ENCODE measurements at regions not wholly inside any gene's neighbourhood (a gene's known extent, or its start where the extent isn't known, plus 50 kb on each side); places are given as distances from the start of the nearest gene placed in this dataset.

DNA sequence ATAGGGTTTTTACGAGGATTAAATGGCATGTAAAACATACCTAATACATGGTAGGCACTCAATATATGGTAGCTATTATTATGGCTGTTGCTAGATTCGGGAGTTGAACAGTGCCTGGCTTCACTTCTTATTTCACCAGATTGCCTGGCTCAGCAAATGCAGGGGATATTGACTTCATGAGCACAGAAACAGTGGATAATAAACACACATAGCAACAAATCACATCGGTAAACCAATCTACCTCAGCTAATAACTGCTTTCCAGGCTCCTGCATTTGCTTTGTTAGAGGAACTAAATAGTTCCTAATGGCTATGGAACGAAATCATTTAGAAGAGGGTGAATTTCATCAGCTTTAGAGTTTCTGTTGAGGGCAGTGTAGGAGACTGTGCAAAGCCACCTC is 105.2 kb upstream of the TMCC3 start:
- no peak for DNase-seq (ENCODE audit: extremely low read depth in 1 of 2, low read depth in 1 of 2)

GRCh38 chr12:94754653-94755052 is 104.3 kb upstream of the TMCC3 start:
- no peak for DNase-seq (ENCODE audit: extremely low read depth in 1 of 2, low read depth in 1 of 2)

DNA sequence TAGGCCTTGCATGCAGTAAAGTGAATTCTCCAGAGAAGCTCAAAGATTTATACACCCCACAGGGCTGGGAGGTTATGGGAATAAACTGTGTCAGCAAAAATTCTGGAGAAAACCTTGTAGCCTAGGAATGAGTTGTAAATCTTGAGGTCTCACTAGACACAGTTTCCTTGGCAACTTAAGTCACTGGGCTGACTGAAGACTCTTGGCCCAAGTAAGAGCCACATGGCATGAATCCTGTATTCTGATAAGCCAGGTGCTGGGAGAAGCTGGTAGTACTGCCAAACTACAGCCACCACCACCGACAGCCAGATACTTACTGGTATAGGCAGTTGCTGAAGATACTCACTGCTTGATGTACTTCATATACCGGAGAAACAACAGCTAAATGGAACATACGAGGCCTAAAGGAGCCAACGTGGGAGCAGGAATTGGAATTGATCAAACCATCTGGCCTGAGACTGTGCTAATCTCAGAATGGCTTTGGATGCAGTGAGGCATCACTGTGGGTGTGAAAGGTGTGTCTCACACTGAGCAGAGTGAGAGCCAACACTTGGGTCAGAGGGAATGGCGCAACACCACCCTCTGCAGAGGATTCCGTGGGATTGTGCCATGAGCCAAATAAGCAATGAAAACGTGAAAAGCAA is 102.8 kb upstream of the TMCC3 start:
- DNase-seq (ENCODE audit: extremely low read depth in 1 of 2, low read depth in 1 of 2), result no peak

GRCh38 chr12:94750864-94751263 is 100.5 kb upstream of the TMCC3 start:
- no peak for DNase-seq (ENCODE audit: extremely low read depth in 1 of 2, low read depth in 1 of 2)

DNA sequence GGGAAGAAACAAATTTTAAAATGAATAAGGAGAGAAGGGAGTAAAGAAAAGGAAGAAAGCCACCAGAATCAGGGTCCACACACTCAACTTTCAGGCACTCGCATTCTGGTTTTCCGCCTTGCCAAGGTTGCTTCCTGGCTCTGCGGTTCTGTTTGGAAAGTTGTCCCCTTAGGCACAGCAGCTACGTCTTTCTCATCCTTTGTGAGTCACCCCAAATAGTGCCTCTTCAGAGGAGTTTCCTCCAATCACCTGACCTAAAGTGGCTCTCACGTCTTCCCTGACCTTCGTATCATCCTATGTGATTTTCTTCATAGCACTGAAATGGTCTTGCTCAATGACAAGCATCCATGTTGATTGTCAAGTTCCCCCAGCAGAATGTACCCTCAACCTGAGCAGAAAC is 99.5 kb upstream of the TMCC3 start:
- no peak for DNase-seq (ENCODE audit: extremely low read depth in 1 of 2, low read depth in 1 of 2)

GRCh38 chr12:94749455-94749854 is 99.1 kb upstream of the TMCC3 start:
- no peak for DNase-seq (ENCODE audit: extremely low read depth in 1 of 2, low read depth in 1 of 2)

DNA sequence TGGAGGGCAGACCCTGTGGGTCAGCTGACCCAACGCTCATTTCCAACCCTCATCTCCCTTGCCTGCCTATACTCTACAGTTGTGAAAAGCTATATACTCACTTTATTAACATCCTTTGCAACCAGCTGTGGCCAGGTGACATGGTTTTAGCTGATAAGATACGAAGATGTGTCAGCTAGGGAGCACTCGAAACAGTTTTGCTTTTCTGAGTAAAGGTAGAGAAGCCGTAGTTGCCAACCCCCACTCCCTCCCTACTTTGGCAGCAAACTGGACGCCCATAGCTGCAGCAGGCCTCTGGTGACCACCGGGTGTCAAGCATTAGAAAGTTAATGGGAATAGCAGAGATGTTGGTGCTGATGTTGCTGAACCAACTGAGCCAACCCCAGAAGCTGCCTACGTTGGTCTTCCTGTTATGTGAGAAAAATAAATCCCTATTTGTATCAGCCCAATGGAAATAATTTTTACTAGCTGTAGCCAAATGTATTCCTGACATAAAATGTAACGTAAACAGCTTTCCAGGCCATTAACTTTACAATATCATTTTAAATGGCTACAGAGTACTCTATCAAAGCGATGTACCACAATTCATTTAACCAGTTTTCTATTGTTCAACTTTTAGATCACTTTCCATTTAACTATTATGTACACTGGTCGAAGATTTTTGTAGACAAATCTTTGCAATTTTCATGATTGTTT is 98.5 kb upstream of the TMCC3 start:
- no peak for DNase-seq (ENCODE audit: extremely low read depth in 1 of 2, low read depth in 1 of 2)

GRCh38 chr12:94745562-94745961 is 95.2 kb upstream of the TMCC3 start:
- no peak for DNase-seq (ENCODE audit: extremely low read depth in 1 of 2, low read depth in 1 of 2)

DNA sequence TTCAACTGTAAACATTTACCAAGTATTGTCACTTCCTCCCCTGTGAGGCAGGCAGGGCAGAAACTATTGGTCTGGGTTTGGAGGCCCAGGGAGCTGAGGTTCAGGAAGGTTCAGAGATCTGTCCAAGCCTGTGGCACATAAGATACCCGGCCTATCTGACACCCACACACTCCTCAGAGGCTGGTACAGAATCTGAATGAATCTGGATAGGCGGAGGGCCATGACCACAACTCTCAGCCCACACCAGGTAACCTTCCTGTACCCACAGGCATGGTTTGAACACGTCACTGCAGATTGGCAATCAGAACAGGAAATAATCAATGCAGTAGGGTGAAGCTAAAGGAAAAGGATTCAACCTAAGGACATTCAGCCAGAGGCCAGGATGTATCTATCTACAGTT is 92.8 kb upstream of the TMCC3 start:
- DNase-seq (ENCODE audit: extremely low read depth in 1 of 2, low read depth in 1 of 2), result no peak

GRCh38 chr12:94740601-94741362 is 90.4 kb upstream of the TMCC3 start:
- DNase-seq (ENCODE audit: extremely low read depth in 1 of 2, low read depth in 1 of 2), result no peak

DNA sequence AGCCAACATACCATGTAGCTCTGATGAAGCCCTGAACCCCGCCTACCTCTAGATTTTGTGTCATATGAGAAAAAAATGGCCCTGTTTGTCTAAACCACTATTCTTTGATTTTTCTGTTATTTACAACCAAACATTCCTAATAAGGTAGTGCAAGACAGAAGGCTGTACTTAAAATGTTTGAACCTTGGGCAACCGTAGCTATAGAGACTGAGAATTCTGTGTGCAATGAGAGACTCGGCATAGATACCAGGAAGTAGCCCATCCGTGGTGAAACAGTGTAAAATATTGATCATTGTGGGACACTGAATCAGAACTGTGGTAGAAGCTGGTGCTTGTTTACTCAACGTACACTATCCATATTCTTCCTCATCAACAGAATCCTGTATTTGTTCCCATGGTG is 86.5 kb upstream of the TMCC3 start:
- DNase-seq (ENCODE audit: extremely low read depth in 1 of 2, low read depth in 1 of 2), result no peak

- DNase-seq (ENCODE audit: extremely low read depth in 1 of 2, low read depth in 1 of 2), result no peak
Measured at GRCh38 chr12:94736004-94736403, 85.6 kb upstream of the TMCC3 start.

- DNase-seq (ENCODE audit: extremely low read depth in 1 of 2, low read depth in 1 of 2), result no peak
Measured at GRCh38 chr12:94733727-94734126, 83.4 kb upstream of the TMCC3 start.

DNA sequence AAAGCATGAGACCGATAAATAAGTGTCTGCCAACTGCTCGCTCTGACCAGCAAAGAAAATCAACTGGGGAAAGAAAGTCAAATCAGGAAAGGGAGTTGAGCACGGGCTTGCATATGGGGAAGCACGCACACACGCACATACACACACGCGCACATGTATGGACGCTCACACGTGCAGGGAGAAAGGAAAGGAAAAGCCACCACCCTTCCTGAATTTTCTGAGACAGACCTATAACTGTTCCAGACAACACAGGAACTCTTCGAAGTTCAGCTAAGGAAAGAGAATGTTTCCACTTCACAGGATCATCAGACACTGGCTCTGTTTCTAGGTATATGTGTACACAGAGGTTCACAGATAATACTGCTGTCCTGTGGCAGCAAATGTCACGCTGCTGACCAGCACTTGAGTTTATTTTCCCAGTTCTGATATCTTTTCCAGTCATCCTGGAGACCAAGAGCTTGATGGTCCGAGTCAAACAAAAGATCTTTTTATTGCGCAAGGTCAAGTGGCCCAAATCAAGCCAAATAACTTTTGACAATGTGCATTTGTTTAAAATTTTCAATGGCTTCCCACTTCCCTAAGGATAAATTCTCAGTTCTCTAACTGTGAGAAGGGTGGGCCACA is 82.1 kb upstream of the TMCC3 start:
- no peak for DNase-seq (ENCODE audit: extremely low read depth in 1 of 2, low read depth in 1 of 2)

DNA sequence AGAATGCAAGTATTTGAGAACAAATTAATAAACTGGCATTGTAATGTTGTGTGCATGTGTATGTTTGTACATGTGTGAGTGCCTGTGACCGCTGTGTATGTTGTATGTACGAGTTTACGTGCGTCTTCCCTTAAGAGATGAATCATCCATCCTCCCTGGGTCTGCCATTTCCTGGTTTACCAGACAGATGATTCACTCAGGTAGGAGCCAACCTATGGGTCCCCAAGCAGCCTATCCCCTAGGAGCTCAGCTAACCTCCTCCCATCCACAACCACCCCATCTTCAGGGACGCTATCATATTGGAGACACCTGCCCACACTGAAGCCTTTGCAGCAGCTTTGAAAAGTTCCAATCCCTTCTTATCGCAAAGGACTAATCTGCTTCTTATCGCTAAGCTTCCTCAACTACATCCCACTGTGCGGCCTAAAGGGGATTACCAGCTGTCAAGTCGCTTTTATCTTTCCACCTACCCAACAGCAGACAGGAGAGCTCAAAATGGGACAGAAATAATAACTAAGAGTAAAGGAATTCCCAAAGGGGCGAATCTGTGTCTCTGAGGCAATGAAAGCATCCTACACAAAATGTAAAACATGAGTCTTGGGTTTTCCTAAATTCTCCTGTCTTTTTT is 81.5 kb upstream of the TMCC3 start:
- DNase-seq (ENCODE audit: extremely low read depth in 1 of 2, low read depth in 1 of 2), result no peak

GRCh38 chr12:94730847-94731246 is 80.5 kb upstream of the TMCC3 start:
- no peak for DNase-seq (ENCODE audit: extremely low read depth in 1 of 2, low read depth in 1 of 2)

DNA sequence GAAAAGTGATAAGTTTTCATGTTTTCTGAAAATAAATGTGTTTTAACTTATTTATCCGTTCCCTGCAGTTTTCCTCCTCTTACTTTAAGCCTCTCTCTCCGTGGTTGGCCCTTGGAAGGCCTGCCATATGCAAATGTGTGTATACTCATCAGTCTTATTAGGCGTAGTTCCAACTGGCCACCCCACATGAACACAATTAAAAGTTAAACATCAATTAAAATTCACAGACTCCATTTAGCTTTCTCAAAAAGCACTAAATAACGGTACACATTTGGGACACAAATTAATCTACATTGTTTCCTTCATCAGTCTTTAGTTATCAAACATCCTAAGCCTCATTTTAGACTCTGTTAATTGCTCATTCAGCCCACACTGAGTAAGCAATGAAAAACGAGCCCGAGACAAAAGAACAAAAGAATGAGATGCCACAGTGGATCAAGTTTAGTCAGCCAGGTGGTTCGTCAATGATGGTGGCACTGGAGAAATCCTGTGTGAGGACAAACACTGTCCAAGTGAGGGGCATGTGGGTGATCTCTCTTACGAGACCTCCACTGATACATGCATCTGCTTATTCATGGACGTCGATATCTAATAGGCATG is 76.0 kb upstream of the TMCC3 start:
- no peak for DNase-seq (ENCODE audit: extremely low read depth in 1 of 2, low read depth in 1 of 2)

- no peak for DNase-seq (ENCODE audit: extremely low read depth in 1 of 2, low read depth in 1 of 2)
Measured at GRCh38 chr12:94725375-94726168, 75.2 kb upstream of the TMCC3 start.

DNA sequence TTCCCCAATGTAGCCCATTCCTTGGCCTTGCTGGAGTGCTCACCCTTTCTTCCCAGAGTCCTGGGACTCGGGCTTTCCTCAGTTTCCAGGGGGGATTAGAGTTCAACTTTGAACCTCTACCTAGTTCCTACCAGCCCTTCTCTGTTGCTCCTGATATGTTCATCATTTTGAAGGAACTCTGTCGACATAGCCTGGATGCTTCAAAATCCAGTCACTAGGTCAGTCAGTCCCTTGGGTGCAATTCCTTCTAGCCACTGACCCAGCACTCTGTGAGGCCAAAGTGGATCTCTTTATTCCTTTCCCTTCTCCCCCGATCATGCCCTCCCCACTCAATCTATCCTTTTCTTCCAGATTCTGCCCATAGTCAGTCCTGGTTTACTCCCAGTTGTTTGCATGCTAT is 72.3 kb upstream of the TMCC3 start:
- DNase-seq (ENCODE audit: extremely low read depth in 1 of 2, low read depth in 1 of 2), result no peak

DNA sequence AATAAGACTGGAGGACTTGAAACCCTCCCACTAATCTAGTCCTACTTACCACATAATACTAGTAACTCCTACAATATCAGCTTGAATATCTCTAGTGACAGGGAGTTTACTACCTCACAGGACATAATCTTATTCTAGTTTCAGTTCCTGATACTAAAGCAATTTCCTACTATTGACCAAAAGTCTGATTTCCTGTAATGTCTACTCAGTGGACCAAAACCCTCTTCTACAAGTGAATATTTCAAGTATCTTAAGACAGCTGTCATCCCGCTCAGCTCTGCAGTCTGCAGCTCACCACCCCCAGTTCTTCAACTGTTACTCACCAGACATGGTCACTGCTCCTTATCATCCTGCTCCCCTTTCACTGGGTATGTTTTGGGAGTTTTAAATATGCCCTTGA is 70.8 kb upstream of the TMCC3 start:
- no peak for DNase-seq (ENCODE audit: extremely low read depth in 1 of 2, low read depth in 1 of 2)
